Stomach (tissue), 4 donors: ENCODE measurements at regions not wholly inside any gene's neighbourhood (a gene's known extent, or its start where the extent isn't known, plus 50 kb on each side); places are given as distances from the start of the nearest gene placed in this dataset.
"Not testable (repeated sequence)": the region's sequence is repeated elsewhere in the genome, so short reads cannot be mapped to it uniquely, and the experiment has no call there.

Experiments
- EP300 ChIP-seq: sonication (generic); formaldehyde crosslinking; IDR thresholded peaks from one replicate; pipeline ENCODE4 v1.6.1; 2017; ENCODE audit warnings: antibody characterized with exemption
- POLR2AphosphoS5 ChIP-seq, 3 donors: sonication (generic); formaldehyde crosslinking; IDR thresholded peaks; one replicate each; pipeline ENCODE4 v1.6.1; 2016; ENCODE audit warnings: antibody characterized with exemption in 3 of 3
- TF ChIP-seq, protein P1 (sequence below), 7 experiments: fragments of 450-650 bp in 4 of 7; fragments of 200-600 bp in 3 of 7; sonication (generic) in 3 of 7; IDR thresholded peaks; one replicate each; pipeline ENCODE4 v1.5.1; 2016 to 2019; ENCODE audit warnings: antibody characterized with exemption in 7 of 7, control low read depth in 2 of 7, mild to moderate bottlenecking in 1 of 7

DNA sequence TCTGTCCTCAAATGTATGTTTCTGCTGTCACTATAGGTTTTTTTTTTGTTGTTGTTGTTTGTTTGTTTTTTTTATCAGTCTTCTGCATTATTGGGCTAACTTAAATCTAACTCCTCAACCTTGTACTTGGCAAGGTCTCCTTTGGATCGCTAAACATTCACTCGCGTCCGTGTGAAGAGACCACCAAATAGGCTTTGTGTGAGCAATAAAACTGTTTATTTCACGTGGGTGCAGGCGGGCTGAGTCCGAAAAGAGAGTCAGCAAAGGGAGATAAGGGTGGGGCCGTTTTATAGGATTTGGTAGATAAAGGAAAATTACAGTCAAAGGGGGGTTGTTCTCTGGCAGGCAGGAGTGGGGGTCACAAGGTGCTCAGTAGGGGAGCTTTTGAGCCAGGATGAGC lies 845.6 kb upstream of the ANO3 start:
- TF ChIP-seq, protein P1, sequence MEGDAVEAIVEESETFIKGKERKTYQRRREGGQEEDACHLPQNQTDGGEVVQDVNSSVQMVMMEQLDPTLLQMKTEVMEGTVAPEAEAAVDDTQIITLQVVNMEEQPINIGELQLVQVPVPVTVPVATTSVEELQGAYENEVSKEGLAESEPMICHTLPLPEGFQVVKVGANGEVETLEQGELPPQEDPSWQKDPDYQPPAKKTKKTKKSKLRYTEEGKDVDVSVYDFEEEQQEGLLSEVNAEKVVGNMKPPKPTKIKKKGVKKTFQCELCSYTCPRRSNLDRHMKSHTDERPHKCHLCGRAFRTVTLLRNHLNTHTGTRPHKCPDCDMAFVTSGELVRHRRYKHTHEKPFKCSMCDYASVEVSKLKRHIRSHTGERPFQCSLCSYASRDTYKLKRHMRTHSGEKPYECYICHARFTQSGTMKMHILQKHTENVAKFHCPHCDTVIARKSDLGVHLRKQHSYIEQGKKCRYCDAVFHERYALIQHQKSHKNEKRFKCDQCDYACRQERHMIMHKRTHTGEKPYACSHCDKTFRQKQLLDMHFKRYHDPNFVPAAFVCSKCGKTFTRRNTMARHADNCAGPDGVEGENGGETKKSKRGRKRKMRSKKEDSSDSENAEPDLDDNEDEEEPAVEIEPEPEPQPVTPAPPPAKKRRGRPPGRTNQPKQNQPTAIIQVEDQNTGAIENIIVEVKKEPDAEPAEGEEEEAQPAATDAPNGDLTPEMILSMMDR (IDR thresholded peaks at IDR 0.05), result not testable (repeated sequence)
- TF ChIP-seq EP300; POLR2AphosphoS5 (IDR thresholded peaks at IDR 0.05): not testable (repeated sequence)
